ENCODE measurements at regions not wholly inside any gene's neighbourhood (a gene's known extent, or its start where the extent isn't known, plus 50 kb on each side); places are given as distances from the start of the nearest gene placed in this dataset.
"Not testable (repeated sequence)": the region's sequence is repeated elsewhere in the genome, so short reads cannot be mapped to it uniquely, and the experiment has no call there.

- no peaks in the 10 kb centered on the region for H3K9me3 ChIP-seq (ENCODE audit: control insufficient read depth, low read depth, low read length)
- H3K36me3 ChIP-seq (ENCODE audit: control insufficient read depth, insufficient read depth, low read length) = no peaks in the 10 kb centered on the region
- no peaks in the 10 kb centered on the region for H3K4me1 ChIP-seq (ENCODE audit: control insufficient read depth, insufficient read depth, low read length)
- no peak overlapping the region for H3K4me3 ChIP-seq (ENCODE audit: low read length)
- no peaks in the 10 kb centered on the region for H3K27me3 ChIP-seq (ENCODE audit: control insufficient read depth, insufficient read depth, low read length)
- no peak overlapping the region for H3K27ac ChIP-seq (ENCODE audit: low read length)
- DNase-seq = no peak
Measured at GRCh38 chr7:153070141-153070540, 310.6 kb downstream of the ACTR3B start.

GRCh38 chr7:153072806-153073205 is 313.3 kb downstream of the ACTR3B start:
- Histone ChIP-seq H3K4me3 (ENCODE audit: low read length) (no peak overlapping the region), H3K4me1 (ENCODE audit: control insufficient read depth, insufficient read depth, low read length) (no peaks in the 10 kb centered on the region), H3K27ac (ENCODE audit: low read length) (no peak overlapping the region), H3K9me3 (ENCODE audit: control insufficient read depth, low read depth, low read length) (no peaks in the 10 kb centered on the region), H3K27me3 (ENCODE audit: control insufficient read depth, insufficient read depth, low read length) (no peaks in the 10 kb centered on the region), H3K36me3 (ENCODE audit: control insufficient read depth, insufficient read depth, low read length) (no peaks in the 10 kb centered on the region)
- WGBS (ENCODE audit: insufficient coverage, low lambda C conversion rate) = 67% methylated on average over 1 of the region's 4 CpGs
- no peak for DNase-seq

- H3K27me3 ChIP-seq (ENCODE audit: control insufficient read depth, insufficient read depth, low read length); H3K4me3 ChIP-seq (ENCODE audit: low read length); DNase-seq; H3K27ac ChIP-seq (ENCODE audit: low read length); H3K36me3 ChIP-seq (ENCODE audit: control insufficient read depth, insufficient read depth, low read length); H3K9me3 ChIP-seq (ENCODE audit: control insufficient read depth, low read depth, low read length); H3K4me1 ChIP-seq (ENCODE audit: control insufficient read depth, insufficient read depth, low read length): not testable (repeated sequence)
- WGBS (ENCODE audit: insufficient coverage, low lambda C conversion rate) = no CpG with 5 or more reads among the region's 2 CpGs
Measured at GRCh38 chr7:153076289-153076688, 316.7 kb downstream of the ACTR3B start.

GRCh38 chr7:153081496-153081895 is 321.9 kb downstream of the ACTR3B start:
- no peaks in the 10 kb centered on the region for H3K36me3 ChIP-seq (ENCODE audit: control insufficient read depth, insufficient read depth, low read length)
- H3K27me3 ChIP-seq (ENCODE audit: control insufficient read depth, insufficient read depth, low read length) = no peaks in the 10 kb centered on the region
- DNase-seq = no peak
- H3K4me1 ChIP-seq (ENCODE audit: control insufficient read depth, insufficient read depth, low read length) = no peaks in the 10 kb centered on the region
- 100% methylated on average over 1 of the region's 8 CpGs for WGBS (ENCODE audit: insufficient coverage, low lambda C conversion rate)
- no peaks in the 10 kb centered on the region for H3K9me3 ChIP-seq (ENCODE audit: control insufficient read depth, low read depth, low read length)
- no peak overlapping the region for H3K4me3 ChIP-seq (ENCODE audit: low read length)
- no peak overlapping the region for H3K27ac ChIP-seq (ENCODE audit: low read length)

GRCh38 chr7:153084278-153084677 is 324.7 kb downstream of the ACTR3B start:
- no peaks in the 10 kb centered on the region for H3K36me3 ChIP-seq (ENCODE audit: control insufficient read depth, insufficient read depth, low read length)
- no CpG with 5 or more reads among the region's 6 CpGs for WGBS (ENCODE audit: insufficient coverage, low lambda C conversion rate)
- H3K27me3 ChIP-seq (ENCODE audit: control insufficient read depth, insufficient read depth, low read length) = no peaks in the 10 kb centered on the region
- H3K4me3 ChIP-seq (ENCODE audit: low read length) = no peak overlapping the region
- no peak for DNase-seq
- no peaks in the 10 kb centered on the region for H3K4me1 ChIP-seq (ENCODE audit: control insufficient read depth, insufficient read depth, low read length)
- no peak overlapping the region for H3K27ac ChIP-seq (ENCODE audit: low read length)
- no peaks in the 10 kb centered on the region for H3K9me3 ChIP-seq (ENCODE audit: control insufficient read depth, low read depth, low read length)

GRCh38 chr7:153087498-153087897 is 327.9 kb downstream of the ACTR3B start:
- no peaks in the 10 kb centered on the region for H3K9me3 ChIP-seq (ENCODE audit: control insufficient read depth, low read depth, low read length)
- WGBS (ENCODE audit: insufficient coverage, low lambda C conversion rate) = 100% methylated on average over 1 of the region's 4 CpGs
- H3K27ac ChIP-seq (ENCODE audit: low read length) = no peak overlapping the region
- no peaks in the 10 kb centered on the region for H3K36me3 ChIP-seq (ENCODE audit: control insufficient read depth, insufficient read depth, low read length)
- DNase-seq = no peak
- H3K4me3 ChIP-seq (ENCODE audit: low read length) = no peak overlapping the region
- H3K4me1 ChIP-seq (ENCODE audit: control insufficient read depth, insufficient read depth, low read length) = no peaks in the 10 kb centered on the region
- no peaks in the 10 kb centered on the region for H3K27me3 ChIP-seq (ENCODE audit: control insufficient read depth, insufficient read depth, low read length)

GRCh38 chr7:153088601-153089000 is 329.0 kb downstream of the ACTR3B start:
- no peaks in the 10 kb centered on the region for H3K27me3 ChIP-seq (ENCODE audit: control insufficient read depth, insufficient read depth, low read length)
- WGBS (ENCODE audit: insufficient coverage, low lambda C conversion rate) = no CpG with 5 or more reads among the region's 5 CpGs
- H3K9me3 ChIP-seq (ENCODE audit: control insufficient read depth, low read depth, low read length) = no peaks in the 10 kb centered on the region
- no peaks in the 10 kb centered on the region for H3K36me3 ChIP-seq (ENCODE audit: control insufficient read depth, insufficient read depth, low read length)
- no peaks in the 10 kb centered on the region for H3K4me1 ChIP-seq (ENCODE audit: control insufficient read depth, insufficient read depth, low read length)
- H3K27ac ChIP-seq (ENCODE audit: low read length) = no peak overlapping the region
- no peak for DNase-seq
- no peak overlapping the region for H3K4me3 ChIP-seq (ENCODE audit: low read length)

GRCh38 chr7:153090209-153090608 is 330.7 kb downstream of the ACTR3B start:
- Histone ChIP-seq H3K9me3 (ENCODE audit: control insufficient read depth, low read depth, low read length) (no peaks in the 10 kb centered on the region), H3K4me1 (ENCODE audit: control insufficient read depth, insufficient read depth, low read length) (no peaks in the 10 kb centered on the region), H3K27ac (ENCODE audit: low read length) (no peak overlapping the region), H3K4me3 (ENCODE audit: low read length) (no peak overlapping the region), H3K27me3 (ENCODE audit: control insufficient read depth, insufficient read depth, low read length) (no peaks in the 10 kb centered on the region), H3K36me3 (ENCODE audit: control insufficient read depth, insufficient read depth, low read length) (no peaks in the 10 kb centered on the region)
- no CpG with 5 or more reads among the region's 3 CpGs for WGBS (ENCODE audit: insufficient coverage, low lambda C conversion rate)
- DNase-seq = no peak

- H3K27me3 ChIP-seq (ENCODE audit: control insufficient read depth, insufficient read depth, low read length) = no peaks in the 10 kb centered on the region
Measured at GRCh38 chr7:153090764-153091163, 331.2 kb downstream of the ACTR3B start.

GRCh38 chr7:153091477-153091876 is 331.9 kb downstream of the ACTR3B start:
- Histone ChIP-seq H3K27ac (ENCODE audit: low read length) (no peak overlapping the region), H3K36me3 (ENCODE audit: control insufficient read depth, insufficient read depth, low read length) (no peaks in the 10 kb centered on the region), H3K27me3 (ENCODE audit: control insufficient read depth, insufficient read depth, low read length) (no peaks in the 10 kb centered on the region), H3K9me3 (ENCODE audit: control insufficient read depth, low read depth, low read length) (no peaks in the 10 kb centered on the region), H3K4me3 (ENCODE audit: low read length) (no peak overlapping the region), H3K4me1 (ENCODE audit: control insufficient read depth, insufficient read depth, low read length) (no peaks in the 10 kb centered on the region)
- no peak for DNase-seq
- WGBS (ENCODE audit: insufficient coverage, low lambda C conversion rate) = no CpG with 5 or more reads among the region's 13 CpGs

More at GRCh38 chr7:153090764-153091163, 331.2 kb downstream of the ACTR3B start:
- 90% methylated on average over 2 of the region's 2 CpGs for WGBS (ENCODE audit: insufficient coverage, low lambda C conversion rate)
- Histone ChIP-seq H3K4me3 (ENCODE audit: low read length) (no peak overlapping the region), H3K27ac (ENCODE audit: low read length) (no peak overlapping the region), H3K4me1 (ENCODE audit: control insufficient read depth, insufficient read depth, low read length) (no peaks in the 10 kb centered on the region), H3K36me3 (ENCODE audit: control insufficient read depth, insufficient read depth, low read length) (no peaks in the 10 kb centered on the region), H3K9me3 (ENCODE audit: control insufficient read depth, low read depth, low read length) (no peaks in the 10 kb centered on the region)
- DNase-seq = no peak

- Histone ChIP-seq H3K4me3 (ENCODE audit: low read length) (no peak overlapping the region), H3K27me3 (ENCODE audit: control insufficient read depth, insufficient read depth, low read length) (no peaks in the 10 kb centered on the region), H3K4me1 (ENCODE audit: control insufficient read depth, insufficient read depth, low read length) (no peaks in the 10 kb centered on the region), H3K36me3 (ENCODE audit: control insufficient read depth, insufficient read depth, low read length) (no peaks in the 10 kb centered on the region), H3K9me3 (ENCODE audit: control insufficient read depth, low read depth, low read length) (no peaks in the 10 kb centered on the region), H3K27ac (ENCODE audit: low read length) (no peak overlapping the region)
- WGBS (ENCODE audit: insufficient coverage, low lambda C conversion rate) = 89% methylated on average over 3 of the region's 8 CpGs
- no peak for DNase-seq
Measured at GRCh38 chr7:153097511-153098201, 338.1 kb downstream of the ACTR3B start.

Measured in large intestine (tissue), 3 donors.